ENCODE measurements at regions not wholly inside any gene's neighbourhood (a gene's known extent, or its start where the extent isn't known, plus 50 kb on each side); places are given as distances from the start of the nearest gene placed in this dataset.

GRCh38 chr5:66472010-66472409 lies 124.2 kb upstream of the MAST4 start:
- no peak for DNase-seq (ENCODE audit: low read depth)

- no peak for DNase-seq (ENCODE audit: low read depth)
Observed at GRCh38 chr5:66475731-66476130, 120.5 kb upstream of the MAST4 start.

GRCh38 chr5:66477596-66477995 lies 118.6 kb upstream of the MAST4 start:
- DNase-seq (ENCODE audit: low read depth): no peak

DNA sequence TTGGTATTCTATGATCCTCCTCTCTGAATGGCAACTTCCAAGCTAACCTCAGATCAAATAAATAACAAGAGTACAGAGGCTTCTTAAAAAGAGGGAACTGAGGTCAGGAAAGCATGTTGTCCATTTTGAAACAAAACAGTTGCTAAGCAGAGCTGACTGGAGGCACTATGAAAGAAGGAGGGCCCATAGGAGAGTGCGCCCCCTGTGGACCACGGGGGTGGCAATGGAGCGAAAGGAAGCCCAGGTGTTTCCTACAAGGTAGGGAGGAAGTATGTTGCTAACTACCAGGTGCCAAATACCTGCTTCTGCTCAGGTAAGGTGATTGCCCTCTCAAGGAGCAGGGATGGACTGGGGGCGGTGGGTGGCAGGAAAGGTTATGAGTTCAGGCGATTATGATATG lies 101.8 kb upstream of the MAST4 start:
- no peak for DNase-seq (ENCODE audit: low read depth)

- no peak for DNase-seq (ENCODE audit: low read depth)
Observed at GRCh38 chr5:66498791-66499207, 97.4 kb upstream of the MAST4 start.

DNA sequence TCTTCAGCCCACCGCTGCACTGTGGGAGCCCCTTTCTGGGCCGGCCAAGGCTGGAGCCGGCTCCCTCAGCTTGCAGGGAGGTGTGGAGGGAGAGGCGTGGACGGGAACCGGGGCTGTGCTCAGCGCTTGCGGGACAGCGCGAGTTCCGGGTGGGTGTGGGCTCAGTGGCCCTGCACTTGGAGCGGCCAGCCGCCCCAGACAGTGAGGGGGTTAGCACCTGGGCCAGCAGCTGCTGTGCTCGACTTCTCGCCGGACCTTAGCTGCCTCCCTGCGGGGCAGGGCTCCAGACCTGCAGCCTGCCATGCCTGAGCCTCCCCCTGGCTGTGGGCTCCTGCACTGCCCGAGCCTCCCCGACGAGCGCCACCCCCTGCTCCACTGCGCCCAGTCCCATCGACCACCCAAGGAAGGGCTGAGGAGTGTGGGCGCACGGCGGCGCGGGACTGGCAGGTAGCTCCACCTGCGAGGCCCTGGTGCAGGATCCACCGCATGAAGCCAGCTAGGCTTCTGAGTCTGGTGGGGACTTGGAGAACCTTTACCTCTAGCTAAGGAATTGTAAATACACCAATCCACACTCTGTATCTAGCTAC lies 92.9 kb upstream of the MAST4 start:
- DNase-seq (ENCODE audit: low read depth): no peak

DNA sequence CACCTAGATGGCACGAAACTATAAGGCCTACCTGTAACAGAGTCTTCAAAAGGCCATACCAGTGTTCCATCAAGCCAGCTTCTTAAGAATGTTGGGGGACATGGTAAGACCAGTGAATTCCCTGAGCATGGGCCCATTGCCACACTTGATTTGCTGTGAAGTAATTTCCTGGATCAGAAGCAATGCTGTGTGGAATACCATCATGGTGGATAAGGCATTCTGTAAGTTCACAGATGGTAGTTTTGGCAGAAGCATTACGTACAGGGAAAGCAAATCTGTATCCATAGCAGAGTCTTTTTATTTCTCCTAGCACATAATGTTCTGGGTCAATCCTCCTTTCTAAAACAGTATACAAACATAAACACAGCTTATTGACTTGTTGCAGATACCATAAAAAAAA lies 89.1 kb upstream of the MAST4 start:
- no peak for DNase-seq (ENCODE audit: low read depth)

DNA sequence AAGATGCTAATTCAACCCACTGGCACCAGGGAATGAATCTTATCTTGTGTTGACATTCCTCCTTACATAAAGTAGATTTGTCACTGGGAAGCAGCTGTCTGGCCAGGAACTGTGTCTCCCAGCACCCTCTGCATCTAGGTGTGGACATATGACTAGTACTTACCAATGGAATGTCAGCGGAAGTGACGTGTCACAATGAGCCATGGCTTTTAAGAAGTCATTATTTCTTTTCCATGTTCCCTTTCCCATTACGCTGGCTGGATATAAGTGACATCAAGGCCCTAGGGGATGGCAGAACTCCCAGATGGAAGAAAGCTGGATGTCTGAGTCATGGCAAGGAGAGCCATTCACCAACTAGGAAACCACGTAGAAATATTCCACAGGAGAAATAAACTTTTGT lies 84.7 kb upstream of the MAST4 start:
- DNase-seq (ENCODE audit: low read depth): no peak

- no peak for DNase-seq (ENCODE audit: low read depth)
Observed at GRCh38 chr5:66513130-66513529, 83.1 kb upstream of the MAST4 start.

GRCh38 chr5:66515209-66515608 lies 81.0 kb upstream of the MAST4 start:
- DNase-seq (ENCODE audit: low read depth): no peak

- no peak for DNase-seq (ENCODE audit: low read depth)
Observed at GRCh38 chr5:66516550-66516949, 79.6 kb upstream of the MAST4 start.

- no peak for DNase-seq (ENCODE audit: low read depth)
Observed at GRCh38 chr5:66517351-66517750, 78.8 kb upstream of the MAST4 start.

GRCh38 chr5:66518052-66518451 lies 78.1 kb upstream of the MAST4 start:
- no peak for DNase-seq (ENCODE audit: low read depth)

DNA sequence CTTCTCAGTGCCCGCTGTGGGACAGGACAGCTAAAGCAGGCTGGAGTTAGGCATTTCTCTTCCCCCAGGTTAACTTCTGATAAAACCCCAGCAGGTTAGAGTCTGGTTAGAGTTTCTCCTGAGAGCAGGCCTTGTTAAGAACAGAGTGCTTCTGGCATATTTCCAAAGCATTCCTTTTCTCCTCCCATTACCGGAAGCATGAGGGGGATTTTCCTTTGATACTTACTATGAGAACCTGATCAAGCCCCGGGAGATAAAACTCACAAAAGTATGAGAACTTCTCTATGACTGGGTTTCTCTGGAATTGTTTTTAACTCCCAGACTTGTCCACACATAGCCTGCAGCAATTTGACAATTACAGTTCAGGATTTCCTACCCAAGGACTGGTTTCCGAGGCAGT lies 77.4 kb upstream of the MAST4 start:
- no peak for DNase-seq (ENCODE audit: low read depth)

DNA sequence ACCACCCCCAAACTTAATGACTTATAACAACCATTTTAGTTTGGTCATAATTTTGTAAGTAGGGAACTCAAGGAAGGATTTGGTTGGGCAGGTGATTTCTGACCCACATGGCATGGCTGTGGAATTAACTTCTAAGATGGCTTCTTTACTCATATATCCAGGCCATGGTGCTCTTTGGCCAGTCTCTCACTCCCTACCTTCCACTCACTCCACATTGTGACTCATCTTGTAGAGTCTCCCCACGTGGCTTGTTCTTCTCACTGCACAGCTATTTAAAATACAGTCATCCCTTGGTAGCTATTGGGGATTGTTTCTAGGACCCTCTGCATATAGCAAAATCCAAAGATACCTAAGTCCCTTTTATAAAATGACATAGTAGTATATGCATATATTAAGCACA lies 76.6 kb upstream of the MAST4 start:
- DNase-seq (ENCODE audit: low read depth): no peak

DNA sequence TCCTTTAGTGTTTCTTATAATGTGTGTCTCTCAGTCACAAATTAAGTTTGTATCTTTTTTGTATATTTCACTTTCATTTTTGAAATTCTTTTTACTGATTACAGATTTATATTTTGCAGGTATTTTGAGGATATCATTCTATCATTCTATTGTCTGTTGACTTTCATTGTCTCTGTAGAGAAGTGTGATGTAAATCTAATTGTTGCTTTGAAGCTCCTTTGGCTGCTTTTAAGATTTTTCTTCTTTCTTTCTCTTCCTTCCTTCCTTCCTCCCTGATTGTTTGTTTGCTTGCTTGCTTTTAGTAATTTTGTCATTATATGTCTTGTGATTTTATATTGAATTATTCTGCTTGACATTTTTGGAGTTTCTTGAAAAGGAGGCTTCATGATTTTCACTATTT lies 75.3 kb upstream of the MAST4 start:
- no peak for DNase-seq (ENCODE audit: low read depth)

GRCh38 chr5:66527478-66528035 lies 68.6 kb upstream of the MAST4 start:
- DNase-seq (ENCODE audit: low read depth): no peak

GRCh38 chr5:66529182-66529581 lies 67.0 kb upstream of the MAST4 start:
- DNase-seq (ENCODE audit: low read depth): no peak

GRCh38 chr5:66529704-66530103 lies 66.5 kb upstream of the MAST4 start:
- DNase-seq (ENCODE audit: low read depth): no peak

- DNase-seq (ENCODE audit: low read depth): no peak
Observed at GRCh38 chr5:66538126-66538525, 58.1 kb upstream of the MAST4 start.

GRCh38 chr5:66538531-66538930 lies 57.7 kb upstream of the MAST4 start:
- DNase-seq (ENCODE audit: low read depth): no peak

DNA sequence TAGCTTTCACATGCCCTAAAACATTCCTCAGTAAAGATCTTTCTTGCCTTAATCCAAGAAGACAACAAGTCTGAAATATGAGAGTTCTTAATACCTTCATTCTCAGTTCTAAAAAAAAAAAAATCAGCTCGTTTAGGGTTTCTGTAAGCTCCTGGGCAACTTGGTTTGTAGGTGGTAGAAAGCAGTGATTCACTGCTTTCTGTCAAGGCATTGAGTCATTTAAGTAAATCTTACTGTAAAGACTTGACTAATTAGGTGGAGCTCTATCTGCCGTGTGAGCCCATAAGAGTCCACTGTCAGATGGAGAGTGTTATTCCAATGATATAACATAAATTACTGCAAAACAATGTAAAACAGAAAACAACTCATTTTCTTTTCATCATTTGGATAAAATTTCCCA lies 56.1 kb upstream of the MAST4 start:
- no peak for DNase-seq (ENCODE audit: low read depth)

DNA sequence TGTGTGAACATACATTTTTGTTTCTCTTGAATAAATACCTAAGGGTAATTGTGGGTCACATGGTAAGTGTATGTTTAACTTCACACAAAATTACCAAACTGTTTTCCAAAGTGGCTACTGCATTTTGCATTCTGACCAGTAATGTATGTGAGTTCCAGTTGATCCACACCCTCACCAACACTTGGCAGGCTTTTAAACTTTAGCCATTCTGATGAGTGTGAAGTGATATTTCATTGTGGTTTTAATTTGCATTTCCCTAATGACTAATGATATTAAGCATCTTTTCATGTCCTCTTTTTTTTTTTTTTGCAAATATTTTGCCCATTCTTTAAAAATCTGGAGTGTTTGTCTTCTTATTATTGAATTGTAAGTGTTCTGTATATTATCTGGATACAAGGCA lies 53.5 kb upstream of the MAST4 start:
- no peak for DNase-seq (ENCODE audit: low read depth)
